MM.1S (cell line): ENCODE measurements at regions not wholly inside any gene's neighbourhood (a gene's known extent, or its start where the extent isn't known, plus 50 kb on each side); places are given as distances from the start of the nearest gene placed in this dataset.

Experiments used
- CTCF ChIP-seq: fragments of 300-600 bp; sonication (generic); IDR thresholded peaks from 2 replicates; pipeline ENCODE4 v1.5.1; 2016; ENCODE audit warnings: antibody characterized with exemption, low read length, mixed read lengths
- EZH2 ChIP-seq: fragments of 300-600 bp; sonication (generic); optimal IDR thresholded peaks from 2 replicates; pipeline ENCODE3; 2017; ENCODE audit warnings: low read depth, mild to moderate bottlenecking, antibody characterized with exemption, low read length, mixed read lengths
- EZH2phosphoT487 ChIP-seq: fragments of 300-600 bp; sonication (generic); IDR thresholded peaks from 2 replicates; pipeline ENCODE4 v1.6.1; 2018; ENCODE audit warnings: antibody characterized with exemption, low read length

- TF ChIP-seq CTCF: no peak
- no peak for TF ChIP-seq EZH2phosphoT487
- no peak for TF ChIP-seq EZH2
These were observed 74.2 kb upstream of the SATB1 start for GRCh38 chr3:18499301-18499700.
